ENCODE measurements at regions not wholly inside any gene's neighbourhood (a gene's known extent, or its start where the extent isn't known, plus 50 kb on each side); places are given as distances from the start of the nearest gene placed in this dataset.

GRCh38 chr1:187280031-187280430, 451.3 kb downstream of the PLA2G4A start:
- Histone ChIP-seq H3K4me3 (ENCODE audit: low read depth in 1 of 3, low read length in 3 of 3) (no peak overlapping the region), H3K27ac (ENCODE audit: low read depth in 1 of 2, low read length in 2 of 2) (no peak overlapping the region), H3K9me3 (ENCODE audit: control insufficient read depth in 4 of 4, low read length in 3 of 4) (no peaks in the 10 kb centered on the region), H3K4me1 (ENCODE audit: control insufficient read depth in 4 of 4, insufficient read depth in 4 of 4, low read length in 3 of 4) (no peaks in the 10 kb centered on the region), H3K9ac (ENCODE audit: low read depth in 1 of 2, low read length in 2 of 2) (no peak overlapping the region), H3K36me3 (ENCODE audit: control insufficient read depth in 4 of 4, insufficient read depth in 3 of 4, low read depth in 1 of 4, low read length in 3 of 4) (no peaks in the 10 kb centered on the region), H3K27me3 (ENCODE audit: control insufficient read depth in 4 of 4, insufficient read depth in 4 of 4, low read length in 3 of 4) (no peaks in the 10 kb centered on the region)
- DNase-seq (ENCODE audit: low spot score) = no peak
- TF ChIP-seq REST (IDR thresholded peaks at IDR 0.05) = no peak

GRCh38 chr1:187281085-187281484, 452.3 kb downstream of the PLA2G4A start:
- H3K36me3 ChIP-seq (ENCODE audit: control insufficient read depth in 4 of 4, insufficient read depth in 3 of 4, low read depth in 1 of 4, low read length in 3 of 4) = no peaks in the 10 kb centered on the region
- H3K27me3 ChIP-seq (ENCODE audit: control insufficient read depth in 4 of 4, insufficient read depth in 4 of 4, low read length in 3 of 4) = no peaks in the 10 kb centered on the region
- H3K4me3 ChIP-seq (ENCODE audit: low read depth in 1 of 3, low read length in 3 of 3) = no peak overlapping the region
- H3K9me3 ChIP-seq (ENCODE audit: control insufficient read depth in 4 of 4, low read length in 3 of 4) = no peaks in the 10 kb centered on the region
- WGBS = 39% methylated on average over 2 of the region's 2 CpGs
- DNase-seq (ENCODE audit: low spot score) = no peak
- no peak overlapping the region for H3K9ac ChIP-seq (ENCODE audit: low read depth in 1 of 2, low read length in 2 of 2)
- H3K27ac ChIP-seq (ENCODE audit: low read depth in 1 of 2, low read length in 2 of 2) = no peak overlapping the region
- no peaks in the 10 kb centered on the region for H3K4me1 ChIP-seq (ENCODE audit: control insufficient read depth in 4 of 4, insufficient read depth in 4 of 4, low read length in 3 of 4)
- TF ChIP-seq RAD21 (IDR thresholded peaks at IDR 0.05) (no peak), FOXA1 (IDR thresholded peaks at IDR 0.05) (no peak), FOXA2 (IDR thresholded peaks at IDR 0.05) (no peak), HNF4G (IDR thresholded peaks at IDR 0.05) (no peak), NR2F2 (IDR thresholded peaks at IDR 0.05) (no peak), YY1 (IDR thresholded peaks at IDR 0.05) (no peak), SP1 (IDR thresholded peaks at IDR 0.05) (no peak), GABPA (IDR thresholded peaks at IDR 0.05 in 1 of 2, conservative IDR thresholded peaks at IDR 0.05 in 1 of 2) (no peak), JUND (IDR thresholded peaks at IDR 0.05) (no peak), TAF1 (conservative IDR thresholded peaks at IDR 0.05) (no peak), HNF4A (conservative IDR thresholded peaks at IDR 0.05) (no peak), RXRA (IDR thresholded peaks at IDR 0.05) (no peak), ATF3 (IDR thresholded peaks at IDR 0.05) (no peak), REST (IDR thresholded peaks at IDR 0.05) (no peak), MAX (IDR thresholded peaks at IDR 0.05) (no peak), CTCF (IDR thresholded peaks at IDR 0.05; ENCODE audit: low read depth, low read length, missing input control) (no peak)

Data from liver (tissue), 8 donors.